GM12875 (cell line): ENCODE measurements at regions not wholly inside any gene's neighbourhood (a gene's known extent, or its start where the extent isn't known, plus 50 kb on each side); places are given as distances from the start of the nearest gene placed in this dataset.

Experiments used
- H3K4me3 ChIP-seq: one replicate; pipeline ENCODE4 v1.5.1; 2011; ENCODE audit warnings: low read depth, low read length, control low read depth
- TF ChIP-seq, protein P1 (sequence below): IDR thresholded peaks from 2 replicates; pipeline ENCODE4 v1.5.1; 2011; ENCODE audit warnings: low read depth, mild to moderate bottlenecking, control low read depth, inconsistent platforms, low read length, moderate library complexity, borderline replicate concordance; ENCODE audit not compliant: insufficient read depth

DNA sequence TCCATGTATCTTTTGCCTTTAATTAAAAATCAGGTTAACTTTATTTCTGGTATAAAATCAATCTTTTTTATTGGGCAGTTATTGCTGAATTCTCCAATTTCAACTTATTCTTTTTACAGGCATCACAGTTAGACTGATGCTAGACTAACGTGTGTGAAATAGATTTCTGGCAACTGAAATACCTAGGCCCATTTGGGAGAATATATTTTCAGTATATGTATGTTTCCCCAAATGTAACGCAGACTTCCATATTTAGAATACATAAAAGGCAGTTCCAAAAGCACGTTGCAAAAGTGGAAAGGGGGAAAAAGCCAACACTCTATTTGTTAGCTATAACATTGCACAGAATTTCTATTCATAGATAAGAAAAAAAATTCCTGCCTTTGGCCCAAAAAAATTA is 297.0 kb downstream of the ATP23 start:
- no peak overlapping the region for H3K4me3 ChIP-seq
- TF ChIP-seq, protein P1, sequence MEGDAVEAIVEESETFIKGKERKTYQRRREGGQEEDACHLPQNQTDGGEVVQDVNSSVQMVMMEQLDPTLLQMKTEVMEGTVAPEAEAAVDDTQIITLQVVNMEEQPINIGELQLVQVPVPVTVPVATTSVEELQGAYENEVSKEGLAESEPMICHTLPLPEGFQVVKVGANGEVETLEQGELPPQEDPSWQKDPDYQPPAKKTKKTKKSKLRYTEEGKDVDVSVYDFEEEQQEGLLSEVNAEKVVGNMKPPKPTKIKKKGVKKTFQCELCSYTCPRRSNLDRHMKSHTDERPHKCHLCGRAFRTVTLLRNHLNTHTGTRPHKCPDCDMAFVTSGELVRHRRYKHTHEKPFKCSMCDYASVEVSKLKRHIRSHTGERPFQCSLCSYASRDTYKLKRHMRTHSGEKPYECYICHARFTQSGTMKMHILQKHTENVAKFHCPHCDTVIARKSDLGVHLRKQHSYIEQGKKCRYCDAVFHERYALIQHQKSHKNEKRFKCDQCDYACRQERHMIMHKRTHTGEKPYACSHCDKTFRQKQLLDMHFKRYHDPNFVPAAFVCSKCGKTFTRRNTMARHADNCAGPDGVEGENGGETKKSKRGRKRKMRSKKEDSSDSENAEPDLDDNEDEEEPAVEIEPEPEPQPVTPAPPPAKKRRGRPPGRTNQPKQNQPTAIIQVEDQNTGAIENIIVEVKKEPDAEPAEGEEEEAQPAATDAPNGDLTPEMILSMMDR, result no peak

DNA sequence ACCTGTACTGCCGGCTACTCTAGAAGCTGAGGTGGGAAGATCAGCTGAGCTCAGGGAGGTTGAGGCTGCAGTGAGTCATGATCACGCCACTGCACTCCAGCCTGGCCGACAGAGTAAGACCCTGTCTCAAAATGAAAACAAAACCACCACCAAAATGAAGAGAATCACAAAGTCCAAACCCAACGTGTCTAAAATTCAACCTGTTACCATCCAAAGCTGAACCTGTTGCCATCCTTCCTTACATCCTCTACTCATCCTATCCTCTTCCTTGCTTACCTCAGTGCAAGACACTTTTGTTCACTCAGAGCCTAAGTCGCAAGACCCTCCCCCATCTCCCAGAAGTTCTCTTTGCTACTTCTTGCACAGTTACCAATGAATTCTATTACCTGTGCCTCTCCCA is 299.7 kb downstream of the ATP23 start:
- TF ChIP-seq, protein P1, result no peak
- no peak overlapping the region for H3K4me3 ChIP-seq

DNA sequence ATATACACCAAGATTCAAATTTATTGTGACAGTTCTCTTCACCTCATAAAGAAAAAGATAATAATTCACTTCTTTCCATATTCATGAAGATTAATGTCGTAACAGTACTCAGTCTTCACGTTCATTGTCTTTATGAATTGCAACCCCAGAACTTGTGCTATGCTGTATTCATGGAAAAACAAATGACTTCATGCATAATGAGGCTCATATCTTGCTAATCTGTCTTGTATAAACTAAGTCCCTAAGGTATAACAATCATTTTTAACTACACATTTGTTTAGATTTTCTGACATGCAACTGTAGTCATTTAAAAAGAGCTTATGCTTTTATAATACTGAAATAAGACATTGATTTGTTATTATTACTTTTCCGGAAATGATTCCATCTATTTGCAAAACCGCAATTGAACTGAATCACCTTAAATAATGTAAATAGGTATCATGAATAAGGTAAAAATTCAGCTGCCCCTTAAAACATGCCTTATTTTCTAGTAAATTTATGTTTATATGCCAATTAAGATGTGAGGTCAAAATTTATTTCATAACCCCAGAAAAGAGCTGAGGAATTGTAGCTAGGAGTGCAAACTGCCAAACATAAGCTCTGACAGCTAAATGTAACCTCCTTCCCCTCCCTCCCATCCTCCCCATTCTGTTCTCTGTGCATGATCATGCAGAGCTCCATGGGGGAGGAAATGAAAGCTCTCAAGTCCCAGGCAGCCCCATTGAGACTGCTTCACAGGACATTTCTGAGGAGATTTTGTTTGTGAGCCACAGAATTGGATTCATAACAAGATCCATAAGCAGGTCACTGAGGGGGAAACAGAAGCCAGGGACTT is 301.6 kb downstream of the ATP23 start:
- TF ChIP-seq, protein P1, result no peak
- no peak overlapping the region for H3K4me3 ChIP-seq

DNA sequence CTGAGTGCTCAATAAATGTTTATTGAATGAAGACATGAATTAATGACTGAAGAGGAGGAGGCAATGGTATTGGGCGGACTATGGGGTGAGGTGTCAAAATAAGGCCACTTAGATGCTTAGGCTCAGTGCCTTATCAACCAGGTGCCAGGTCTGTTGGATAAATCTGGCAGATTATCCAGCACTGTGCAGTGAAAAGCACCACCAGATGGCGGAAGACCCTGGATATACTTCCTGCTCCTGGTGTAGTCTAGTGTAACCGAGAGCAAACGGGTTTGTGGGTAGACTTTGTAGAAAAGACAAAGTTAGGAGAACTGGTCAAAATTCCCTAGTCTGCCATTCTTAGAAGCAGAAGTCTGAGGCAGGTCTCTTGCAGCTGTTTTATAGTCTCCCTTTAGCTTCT is 306.3 kb downstream of the ATP23 start:
- H3K4me3 ChIP-seq, result no peak overlapping the region
- TF ChIP-seq, protein P1, result no peak

DNA sequence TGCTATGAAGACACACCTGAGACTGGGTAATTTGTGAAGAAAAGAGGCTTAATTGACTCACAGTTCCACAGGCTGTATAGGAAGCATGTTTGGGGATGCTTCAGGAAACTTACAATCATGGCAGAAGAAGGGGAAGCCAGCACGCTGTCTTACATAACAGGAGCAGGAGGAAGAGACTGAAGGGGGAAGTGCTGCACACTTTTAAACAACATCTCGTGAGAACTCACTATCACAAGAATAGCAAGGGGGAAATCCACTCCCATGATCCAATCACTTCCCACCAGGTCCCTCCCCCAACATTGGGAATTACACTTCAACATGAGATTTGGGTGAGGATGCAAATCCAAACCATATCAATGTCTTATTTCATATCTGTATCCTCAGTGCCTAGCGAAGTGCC is 307.2 kb downstream of the ATP23 start:
- TF ChIP-seq, protein P1, result no peak
- H3K4me3 ChIP-seq, result no peak overlapping the region

DNA sequence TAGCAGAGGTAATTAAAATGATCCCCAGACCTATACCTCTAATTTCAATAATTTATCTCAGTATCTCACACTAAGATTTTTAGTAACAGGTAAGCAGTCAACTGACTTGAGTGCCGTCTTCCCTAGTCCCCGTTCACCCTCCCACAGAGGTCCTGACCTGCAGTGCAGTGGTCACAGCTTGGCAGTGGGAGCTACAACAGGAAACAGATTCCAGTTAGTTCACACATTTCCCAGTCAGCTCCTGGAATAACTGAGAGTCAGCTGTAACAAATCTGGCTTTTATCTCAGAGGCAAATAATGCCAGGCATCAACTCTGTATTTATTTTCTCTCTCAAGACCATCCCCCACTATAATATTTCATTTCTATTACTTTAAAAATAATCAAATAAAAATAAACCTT is 308.2 kb downstream of the ATP23 start:
- H3K4me3 ChIP-seq, result no peak overlapping the region
- TF ChIP-seq, protein P1, result no peak

DNA sequence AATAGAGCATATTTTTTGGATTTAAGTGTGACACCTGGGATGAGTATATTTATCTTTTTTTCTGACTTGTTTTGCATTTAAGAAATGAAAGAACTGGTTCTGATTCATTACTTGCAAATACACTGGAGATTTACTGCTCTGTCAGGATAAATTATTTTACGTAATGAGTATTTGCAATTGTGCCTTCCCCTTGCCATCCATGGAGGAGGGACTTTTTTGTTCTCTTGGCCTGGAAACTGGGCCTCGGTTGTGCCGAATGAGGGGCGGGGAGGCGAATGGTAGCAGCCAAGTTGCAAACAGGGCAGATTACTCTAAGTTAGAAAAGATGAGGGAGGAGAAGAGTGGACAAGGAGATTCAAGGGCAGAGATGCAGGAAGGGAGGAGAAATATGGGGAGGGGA is 308.7 kb downstream of the ATP23 start:
- H3K4me3 ChIP-seq, result no peak overlapping the region
- TF ChIP-seq, protein P1, result no peak
